ENCODE measurements at regions not wholly inside any gene's neighbourhood (a gene's known extent, or its start where the extent isn't known, plus 50 kb on each side); places are given as distances from the start of the nearest gene placed in this dataset.

DNA sequence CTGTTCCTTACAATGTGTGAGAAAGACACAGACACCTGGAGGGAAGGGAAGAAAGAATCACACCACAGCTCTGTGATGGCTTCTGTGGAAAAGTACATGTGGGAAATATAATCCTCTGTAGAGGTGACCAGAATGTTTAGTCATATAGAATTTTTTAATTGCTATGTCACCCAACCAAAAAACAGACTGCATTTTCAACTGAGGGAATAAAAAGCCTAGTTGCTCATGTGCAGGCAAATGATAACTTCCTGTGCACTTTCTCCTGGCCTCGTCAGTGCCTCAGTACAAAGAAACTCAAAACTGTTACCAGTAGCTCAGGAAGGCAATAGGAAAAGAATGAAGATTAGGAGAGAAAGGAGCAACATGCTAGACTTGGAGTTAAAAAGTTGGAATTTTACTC is 326.8 kb downstream of the OSR1 start:
- in situ Hi-C loops (cut with HindIII; ENCODE audit: low pct_unique_long_range_greater_than_20kb, low sequenced_read_pairs), result no loop called here
- DNase-seq (ENCODE audit: low read depth), result no peak

DNA sequence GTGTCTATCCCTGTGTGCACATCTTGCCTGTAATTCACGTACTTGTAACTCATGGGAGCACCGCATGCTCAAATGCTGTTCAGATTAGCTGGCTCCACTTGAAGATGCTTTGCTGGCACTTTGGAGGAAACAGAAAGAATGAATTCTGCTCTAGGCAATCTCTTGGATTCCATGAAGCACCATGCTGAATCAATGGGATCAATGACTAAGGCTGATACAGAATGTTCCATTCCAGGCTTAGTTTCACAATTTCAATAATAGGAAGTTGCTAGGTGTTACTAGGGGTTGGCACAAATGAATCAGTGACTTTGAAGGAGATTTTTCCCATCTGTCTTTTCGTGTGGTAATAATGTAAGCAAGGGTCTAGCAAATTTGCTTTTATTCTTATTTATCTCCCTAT is 328.8 kb downstream of the OSR1 start:
- in situ Hi-C loops (cut with HindIII; ENCODE audit: low pct_unique_long_range_greater_than_20kb, low sequenced_read_pairs), result no loop called here
- no peak for DNase-seq (ENCODE audit: low read depth)

DNA sequence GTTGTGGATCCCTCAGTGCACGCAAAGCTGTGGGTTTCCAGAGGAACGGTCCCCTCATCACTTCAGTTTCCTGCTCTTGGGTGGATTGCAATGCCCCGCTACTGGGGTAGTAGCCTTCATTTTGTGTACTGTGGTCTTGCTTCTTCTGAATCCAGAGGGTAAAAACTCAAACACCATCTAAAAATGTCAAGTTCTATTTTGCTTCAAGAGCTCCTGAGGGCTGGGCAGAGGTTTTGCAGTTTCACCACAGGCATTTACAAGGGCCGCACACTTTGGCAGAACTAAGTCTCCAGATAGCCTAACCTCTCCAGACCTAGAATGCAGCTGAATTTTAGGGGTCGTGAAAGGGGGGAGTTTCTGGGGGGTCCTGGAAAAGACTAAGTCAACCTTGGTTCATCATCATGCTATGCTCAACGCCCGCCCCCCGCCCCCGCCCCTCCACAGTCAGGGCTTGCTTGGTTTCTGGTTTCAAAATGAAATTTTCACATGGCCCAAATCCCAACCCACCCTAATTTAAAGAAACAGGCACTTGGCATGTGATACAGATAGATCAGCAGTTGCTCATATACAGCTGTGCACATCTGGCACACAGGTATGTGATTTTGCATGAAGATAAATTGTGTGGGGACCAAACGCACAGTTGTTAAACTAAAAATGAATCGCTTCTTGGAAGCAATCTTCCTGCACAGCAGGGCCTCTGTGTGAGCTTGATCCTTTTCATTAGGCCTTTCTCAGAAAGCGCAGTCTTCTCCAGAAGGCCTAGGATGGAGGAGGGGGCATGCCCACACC is 329.6 kb downstream of the OSR1 start:
- no peak for DNase-seq (ENCODE audit: low read depth)
- in situ Hi-C loops (cut with HindIII; ENCODE audit: low pct_unique_long_range_greater_than_20kb, low sequenced_read_pairs), result no loop called here

DNA sequence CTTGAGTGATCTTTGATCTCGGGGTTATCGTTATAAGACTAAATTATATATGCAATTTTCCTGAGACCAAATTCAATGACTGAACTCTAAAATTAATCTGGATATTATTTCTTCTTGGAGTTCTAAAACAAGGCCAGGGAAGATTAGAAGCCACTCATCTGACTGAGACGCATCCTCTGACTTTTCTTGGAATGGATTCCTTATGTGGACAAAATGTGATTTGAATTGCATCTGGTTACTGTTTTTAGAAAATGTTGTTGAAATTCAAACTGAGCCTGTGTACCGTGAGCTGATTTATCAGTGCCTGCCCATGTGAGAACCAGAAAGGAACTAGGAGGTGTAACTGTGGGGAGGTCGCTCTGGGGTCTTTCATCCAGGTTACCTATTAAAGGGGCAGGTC is 330.8 kb downstream of the OSR1 start:
- DNase-seq (ENCODE audit: low read depth), result no peak
- in situ Hi-C loops (cut with HindIII; ENCODE audit: low pct_unique_long_range_greater_than_20kb, low sequenced_read_pairs), result no loop called here

DNA sequence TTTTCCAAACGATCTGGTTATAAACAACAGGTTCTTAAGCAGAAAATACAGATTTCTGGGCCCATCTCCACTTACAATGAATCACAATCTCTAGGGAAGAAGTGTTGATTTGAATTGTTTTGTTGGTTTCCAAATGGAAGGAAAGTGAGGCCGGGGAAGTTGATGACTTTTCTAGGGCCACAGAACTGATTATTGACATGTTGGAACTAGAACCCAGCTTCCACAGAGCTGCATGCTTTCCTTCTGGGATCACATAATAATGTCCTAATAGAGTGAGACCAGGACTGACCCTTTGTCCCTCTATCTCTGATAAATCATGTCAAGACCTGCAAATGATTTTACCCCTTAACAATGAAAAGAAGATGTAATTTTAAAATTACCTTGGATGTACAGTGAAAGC is 332.2 kb downstream of the OSR1 start:
- no peak for DNase-seq (ENCODE audit: low read depth)
- in situ Hi-C loops (cut with HindIII; ENCODE audit: low pct_unique_long_range_greater_than_20kb, low sequenced_read_pairs), result no loop called here

DNA sequence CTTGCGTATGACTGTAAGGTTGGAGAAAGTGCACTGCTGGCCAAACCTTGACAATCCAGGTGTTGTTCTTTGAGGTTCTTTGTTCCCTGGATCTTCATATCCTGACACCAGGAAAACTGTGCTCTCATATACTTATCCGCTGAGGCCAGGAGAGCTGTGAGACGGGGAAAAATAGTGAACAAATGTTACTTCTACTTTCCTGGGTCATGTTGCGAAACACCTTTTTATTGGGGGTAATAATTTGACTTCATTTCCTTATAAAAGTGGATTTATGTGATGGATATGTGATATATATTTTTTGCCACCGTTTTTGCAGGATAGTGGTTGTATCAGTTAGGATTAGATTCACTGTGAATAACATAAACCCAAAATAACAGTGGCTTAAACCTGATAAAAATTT is 336.1 kb downstream of the OSR1 start:
- in situ Hi-C loops (cut with HindIII; ENCODE audit: low pct_unique_long_range_greater_than_20kb, low sequenced_read_pairs), result no loop called here
- no peak for DNase-seq (ENCODE audit: low read depth)

DNA sequence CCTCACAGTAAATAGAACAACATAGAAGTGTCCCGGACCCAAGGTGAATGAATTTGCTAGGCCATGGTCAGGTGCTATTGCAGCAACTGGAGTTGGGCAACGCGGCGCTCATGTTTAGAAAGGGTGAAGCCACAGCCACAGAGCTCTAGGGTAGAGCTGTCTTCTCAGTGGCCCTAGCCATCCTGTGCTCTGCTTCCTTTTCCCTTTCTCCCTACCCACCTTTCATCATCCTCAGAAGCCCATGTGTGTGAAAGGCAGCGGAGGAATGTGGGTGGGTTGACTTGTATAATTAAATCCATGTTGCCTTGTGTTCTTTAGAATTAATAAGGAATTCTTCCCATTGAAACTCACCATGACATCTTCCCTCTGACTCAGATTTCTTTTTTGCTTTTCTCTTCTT is 336.7 kb downstream of the OSR1 start:
- DNase-seq (ENCODE audit: low read depth), result no peak
- in situ Hi-C loops (cut with HindIII; ENCODE audit: low pct_unique_long_range_greater_than_20kb, low sequenced_read_pairs), result no loop called here

DNA sequence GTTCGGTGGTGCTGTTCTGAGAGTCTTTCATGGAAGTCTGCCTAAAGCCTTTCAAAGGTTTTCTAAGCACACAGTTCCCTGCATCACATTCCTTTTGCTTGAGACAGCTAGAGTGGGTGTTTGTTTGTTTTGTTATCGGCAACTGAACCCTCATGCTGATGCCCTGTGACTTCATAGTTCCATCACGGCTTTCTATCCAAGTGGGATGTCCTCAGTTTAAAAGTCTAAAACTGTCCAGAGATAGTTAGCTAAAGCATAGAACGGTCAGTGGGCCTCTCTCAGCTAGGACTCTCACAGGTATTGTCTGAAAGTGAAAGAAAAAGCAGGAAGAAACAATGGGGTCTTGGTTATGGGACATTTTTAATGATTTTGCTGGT is 337.3 kb downstream of the OSR1 start:
- in situ Hi-C loops (cut with HindIII; ENCODE audit: low pct_unique_long_range_greater_than_20kb, low sequenced_read_pairs), result no loop called here
- peak; percentile 15 for DNase-seq (ENCODE audit: low read depth)

DNA sequence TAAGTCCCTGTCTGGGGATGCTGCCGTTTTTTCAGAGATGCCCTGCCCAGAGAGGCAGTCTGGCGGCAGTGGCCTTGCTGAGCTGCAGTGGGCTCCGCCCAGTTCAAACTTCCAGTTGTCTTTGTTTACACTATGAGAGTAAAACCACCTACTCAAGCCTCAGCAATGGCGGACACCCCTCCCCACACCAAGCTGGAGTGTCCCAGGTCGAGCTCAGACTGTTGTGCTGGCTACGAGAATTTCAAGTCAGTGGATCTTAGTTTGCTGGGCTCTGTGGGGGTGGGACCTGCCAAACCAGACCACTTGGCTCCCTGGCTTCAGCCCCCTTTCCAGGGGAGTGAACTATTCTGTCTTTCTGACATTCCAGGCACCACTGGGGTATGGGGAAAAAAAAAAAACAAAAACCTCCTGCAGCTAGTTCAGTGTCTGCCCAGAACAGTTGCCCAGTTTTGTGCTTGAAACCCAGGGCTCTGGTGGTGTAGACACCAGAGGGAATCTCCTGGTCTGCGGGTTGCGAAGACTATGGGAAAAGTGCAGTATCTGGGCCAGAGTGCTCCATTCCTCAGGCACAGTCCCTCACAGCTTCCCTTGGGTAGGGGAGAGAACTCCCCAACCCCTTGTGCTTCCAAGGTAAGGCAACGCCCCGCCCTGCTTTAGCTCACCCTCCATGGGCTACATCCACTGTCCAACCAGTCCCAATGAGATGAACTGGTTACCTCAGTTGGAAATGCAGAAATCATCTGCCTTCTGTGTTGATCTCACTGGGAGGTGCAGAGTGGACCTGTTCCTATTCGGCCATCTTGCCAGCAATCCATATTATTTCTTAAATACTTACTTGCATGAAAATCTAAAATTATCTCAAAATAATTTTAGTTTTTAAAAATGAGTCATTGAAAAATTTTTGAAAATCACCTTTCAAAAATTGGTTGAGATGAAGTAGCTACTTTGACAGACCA is 338.0 kb downstream of the OSR1 start:
- no peak for DNase-seq (ENCODE audit: low read depth)
- in situ Hi-C loops (cut with HindIII; ENCODE audit: low pct_unique_long_range_greater_than_20kb, low sequenced_read_pairs), result no loop called here

DNA sequence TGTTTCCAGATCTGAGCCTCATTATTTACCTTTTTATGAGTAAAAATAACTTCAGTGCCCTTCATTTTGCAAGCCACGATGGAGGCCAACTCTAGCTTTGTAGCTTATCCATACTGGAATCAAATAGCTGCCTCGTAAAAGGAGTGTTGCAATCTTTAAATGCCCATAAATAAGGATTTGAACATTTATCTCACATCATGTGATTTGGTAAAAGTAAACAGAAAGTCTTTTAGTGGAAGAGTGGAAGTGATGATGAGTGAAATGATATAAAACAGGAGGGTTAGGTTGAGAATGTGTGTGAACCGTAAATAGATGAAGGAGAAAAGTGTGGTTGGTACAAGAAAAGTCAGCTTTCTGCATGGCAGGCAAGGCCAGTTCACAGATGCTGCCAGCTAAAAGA is 348.9 kb downstream of the OSR1 start:
- in situ Hi-C loops (cut with HindIII; ENCODE audit: low pct_unique_long_range_greater_than_20kb, low sequenced_read_pairs), result no loop called here
- DNase-seq (ENCODE audit: low read depth), result no peak

DNA sequence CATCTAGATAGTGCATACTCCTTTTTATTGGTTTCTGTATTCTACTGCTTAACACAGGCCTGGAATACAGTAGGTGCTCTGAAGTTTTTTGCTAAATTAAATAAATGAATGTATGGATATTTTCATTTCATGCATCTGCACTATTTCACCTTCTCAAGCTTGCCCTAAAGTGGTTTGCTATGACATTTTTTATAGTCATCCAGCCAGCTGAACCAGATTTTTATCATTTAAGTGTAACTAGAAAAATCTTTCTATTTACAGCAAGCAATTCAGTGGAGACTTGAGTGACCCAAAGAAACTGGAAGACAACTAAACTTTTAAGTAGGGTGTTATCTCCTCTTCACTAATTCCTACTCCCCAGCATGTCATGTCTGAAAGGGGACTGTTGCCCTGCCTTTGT is 354.9 kb downstream of the OSR1 start:
- in situ Hi-C loops (cut with HindIII; ENCODE audit: low pct_unique_long_range_greater_than_20kb, low sequenced_read_pairs), result no loop called here
- DNase-seq (ENCODE audit: low read depth), result no peak

DNA sequence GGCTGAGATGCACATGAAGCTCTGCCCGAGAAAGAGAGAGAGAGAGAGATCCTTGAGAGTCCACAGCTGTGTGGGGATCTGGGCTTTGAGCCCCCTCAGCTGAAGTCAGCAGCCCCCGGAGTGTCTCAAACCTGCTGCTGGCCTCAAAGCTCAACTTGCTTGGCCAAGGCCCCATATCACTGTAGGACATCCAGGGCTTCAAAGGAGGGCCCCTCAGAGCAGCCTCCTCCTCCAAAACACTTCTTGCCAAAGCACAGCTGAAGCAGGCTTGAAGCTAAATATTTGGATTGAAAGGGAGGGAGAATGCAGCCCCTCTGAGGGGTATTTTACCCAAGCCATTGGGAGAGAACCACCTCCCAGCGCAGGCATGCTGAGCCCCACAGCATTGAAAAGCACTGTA is 357.6 kb downstream of the OSR1 start:
- no peak for DNase-seq (ENCODE audit: low read depth)
- in situ Hi-C loops (cut with HindIII; ENCODE audit: low pct_unique_long_range_greater_than_20kb, low sequenced_read_pairs), result no loop called here

DNA sequence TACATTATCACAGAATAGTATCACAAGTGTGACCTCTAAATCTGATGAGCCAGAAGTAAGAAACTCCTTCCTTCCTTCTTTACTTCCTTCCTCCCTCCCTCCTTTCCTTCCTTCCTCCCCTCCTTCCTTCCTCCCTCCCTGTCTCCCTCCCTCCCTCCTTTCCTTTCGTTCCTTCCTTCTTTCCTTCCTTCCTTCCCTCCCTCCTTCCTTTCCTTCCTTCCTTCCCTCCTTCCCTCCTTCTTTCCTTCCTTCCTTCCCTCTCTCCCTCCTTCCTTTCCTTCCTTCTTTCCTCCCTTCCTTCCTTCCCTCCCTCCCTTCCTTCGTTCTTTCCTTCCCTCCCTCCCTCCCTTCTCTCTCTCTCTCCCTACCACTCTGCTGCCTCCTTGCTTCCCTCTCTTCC is 359.2 kb downstream of the OSR1 start:
- in situ Hi-C loops (cut with HindIII; ENCODE audit: low pct_unique_long_range_greater_than_20kb, low sequenced_read_pairs), result no loop called here

DNA sequence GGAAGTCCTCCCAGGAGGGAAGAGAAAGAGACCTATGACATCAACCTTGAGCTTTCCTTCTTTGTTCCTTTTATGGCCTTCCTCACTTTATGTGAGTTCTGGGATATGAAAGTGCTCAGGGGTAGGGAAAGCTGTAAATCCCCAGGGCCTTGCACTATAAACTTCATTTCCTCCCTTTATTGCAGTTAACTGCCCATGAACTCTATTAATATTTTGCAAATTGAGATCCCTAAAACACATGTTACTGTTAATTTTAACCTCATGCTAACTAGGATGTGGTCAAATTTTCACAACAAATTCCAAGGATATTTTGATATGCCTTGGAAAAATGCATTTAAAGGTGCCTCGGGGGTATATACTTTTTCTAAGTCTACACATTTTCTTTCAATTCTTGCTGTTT is 359.9 kb downstream of the OSR1 start:
- peak; percentile 35 for DNase-seq (ENCODE audit: low read depth)
- in situ Hi-C loops (cut with HindIII; ENCODE audit: low pct_unique_long_range_greater_than_20kb, low sequenced_read_pairs), result no loop called here

More for the DNA sequence above, 359.2 kb downstream of the OSR1 start:
- DNase-seq (ENCODE audit: low read depth), result no peak

DNA sequence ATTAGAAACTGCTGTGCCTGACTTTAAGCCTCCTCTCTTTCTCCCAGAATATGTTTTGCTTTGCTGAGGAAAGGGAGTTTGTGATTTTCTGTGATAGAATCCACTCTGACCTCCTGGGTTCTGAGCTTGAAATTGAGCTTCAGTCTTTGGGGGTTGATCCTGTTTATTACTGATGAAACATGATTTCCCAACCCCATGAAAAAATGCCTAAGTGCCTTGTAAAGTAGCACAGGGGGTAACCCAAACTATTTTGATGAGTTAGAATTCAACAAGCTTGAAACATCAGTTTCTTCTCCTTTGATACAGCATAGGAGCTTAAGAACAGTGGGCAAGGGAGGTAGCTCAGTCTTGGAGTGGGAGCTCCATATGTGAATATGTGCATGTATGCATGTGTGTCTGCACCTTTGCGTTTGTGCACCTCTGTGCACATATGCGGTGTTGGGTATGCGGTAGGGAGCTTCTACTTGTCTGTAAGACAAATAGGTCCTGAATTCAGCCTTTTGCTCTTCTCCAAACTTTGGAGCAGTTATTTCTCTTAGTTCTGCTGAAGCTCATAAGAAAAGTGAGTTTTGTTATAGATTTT is 364.6 kb downstream of the OSR1 start:
- in situ Hi-C loops (cut with HindIII; ENCODE audit: low pct_unique_long_range_greater_than_20kb, low sequenced_read_pairs), result no loop called here
- no peak for DNase-seq (ENCODE audit: low read depth)

DNA sequence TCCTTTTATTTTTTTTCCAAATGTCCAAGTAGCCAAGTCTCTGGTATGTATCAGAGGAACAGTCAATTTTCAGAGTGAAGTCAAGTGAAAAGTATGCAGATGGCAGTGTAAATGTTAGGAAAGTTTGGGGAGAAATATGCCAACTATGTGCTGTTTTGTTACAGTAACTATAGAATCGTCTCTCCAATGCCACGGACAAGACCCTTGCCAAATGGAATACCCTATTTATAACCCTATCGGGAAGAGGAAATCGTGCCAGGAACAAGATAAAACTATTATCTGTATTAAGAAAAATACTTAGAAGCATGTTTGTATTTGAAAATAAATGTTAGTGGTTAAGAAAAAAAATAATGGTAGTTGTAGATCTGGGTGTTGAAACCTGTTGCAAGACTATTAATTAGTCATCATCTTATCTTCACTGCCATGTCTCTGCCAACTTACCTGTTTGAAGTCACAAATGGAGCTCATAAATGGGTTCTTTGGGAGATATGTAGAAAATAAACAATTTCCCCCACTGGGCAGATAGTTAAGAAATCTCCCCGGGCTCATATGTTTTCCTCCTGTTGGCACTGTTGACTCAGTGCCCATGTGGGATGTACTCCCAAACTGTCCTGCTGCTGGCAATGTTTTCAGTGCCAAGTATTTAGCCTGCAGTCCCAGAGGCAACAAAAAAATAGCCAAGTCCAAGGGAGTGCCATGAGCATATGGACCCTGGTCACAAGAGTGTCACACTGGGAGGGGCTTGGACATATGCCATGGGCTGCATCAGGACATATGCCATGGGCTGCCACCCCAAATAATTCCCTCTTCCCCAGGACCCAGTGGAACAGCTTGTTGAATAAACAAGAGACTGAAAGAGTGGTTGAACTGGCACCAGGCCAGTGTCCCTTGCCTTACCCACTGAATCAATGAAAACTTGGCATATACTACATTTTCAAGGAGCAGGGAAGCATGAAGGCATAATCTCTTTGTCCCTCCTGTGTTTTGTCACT is 366.9 kb downstream of the OSR1 start:
- peak; percentile 95 for DNase-seq (ENCODE audit: low read depth)
- in situ Hi-C loops (cut with HindIII; ENCODE audit: low pct_unique_long_range_greater_than_20kb, low sequenced_read_pairs), result no loop called here

DNA sequence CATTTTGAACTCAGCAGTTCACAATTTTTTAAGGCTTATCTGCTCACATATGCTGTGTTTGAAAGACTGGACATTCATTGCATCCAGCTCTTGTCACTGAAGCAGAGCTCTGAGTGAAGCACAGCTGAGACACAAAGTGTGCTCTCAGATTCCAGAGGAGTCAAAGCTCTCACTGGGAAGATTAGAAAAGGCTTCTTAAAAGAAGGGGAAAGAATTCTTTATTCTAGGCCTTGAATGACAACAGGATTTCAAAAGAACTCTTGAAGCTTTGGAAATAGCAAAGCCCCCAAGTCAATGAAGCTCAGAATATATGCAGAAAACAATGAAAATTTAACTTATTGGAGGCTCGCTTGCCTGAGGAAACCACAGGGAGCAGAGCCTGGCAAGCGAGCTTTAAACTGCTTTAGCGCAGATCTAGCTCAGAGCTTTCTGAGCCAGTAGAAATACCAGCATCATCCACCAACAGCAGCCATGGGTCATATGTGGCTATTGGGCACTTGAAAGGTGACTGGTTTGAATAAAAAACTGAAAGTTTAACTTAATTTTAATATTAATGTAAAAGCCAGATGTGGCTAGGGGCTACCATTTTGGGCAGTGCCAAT is 369.7 kb downstream of the OSR1 start:
- in situ Hi-C loops (cut with HindIII; ENCODE audit: low pct_unique_long_range_greater_than_20kb, low sequenced_read_pairs), result no loop called here

DNA sequence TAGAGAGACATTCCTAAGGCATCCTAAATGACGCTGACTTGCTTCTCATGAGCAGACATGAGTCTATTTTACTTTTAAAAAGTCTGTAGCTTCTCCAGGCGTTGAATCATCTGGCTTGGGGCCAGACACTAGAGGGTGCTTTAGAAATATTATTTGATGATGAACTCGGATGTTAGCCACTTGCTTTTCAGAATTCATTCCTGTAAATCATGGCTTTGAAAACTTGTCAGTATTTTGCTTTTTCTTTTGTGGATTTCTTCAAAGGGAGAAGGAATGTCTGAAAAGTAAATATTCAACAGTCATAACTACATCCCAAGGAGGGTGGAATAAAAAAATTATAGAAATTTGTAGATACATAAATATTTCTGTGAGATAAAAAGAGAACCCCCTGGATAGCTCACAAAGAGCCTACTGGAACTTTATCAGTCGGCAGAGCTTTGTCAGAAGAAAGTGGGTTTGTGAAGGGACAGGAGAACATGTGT is 370.8 kb downstream of the OSR1 start:
- in situ Hi-C loops (cut with HindIII; ENCODE audit: low pct_unique_long_range_greater_than_20kb, low sequenced_read_pairs), result no loop called here
- peak; percentile 67 for DNase-seq (ENCODE audit: low read depth)

More for the DNA sequence above, 369.7 kb downstream of the OSR1 start:
- DNase-seq (ENCODE audit: low read depth), result no peak

All from Caki2 (cell line).